Endothelial cell (in vitro differentiated cells): ENCODE measurements at regions not wholly inside any gene's neighbourhood (a gene's known extent, or its start where the extent isn't known, plus 50 kb on each side); places are given as distances from the start of the nearest gene placed in this dataset.

ENCODE experiments used
- DNase-seq: peaks from one replicate; pipeline ENCODE4 v3.0.0; 2021; ENCODE audit warnings: low spot score
- H3K27ac Mint-ChIP-seq: one replicate; pipeline ENCODE4 v1.8.0; 2021; ENCODE audit warnings: mixed read lengths, inconsistent platforms; ENCODE audit not compliant: unreplicated experiment
- H3K27me3 Mint-ChIP-seq: one replicate; pipeline ENCODE4 v1.8.0; 2021; ENCODE audit warnings: mild to moderate bottlenecking, moderate library complexity, mixed read lengths, inconsistent platforms; ENCODE audit not compliant: unreplicated experiment
- H3K36me3 Mint-ChIP-seq: one replicate; pipeline ENCODE4 v1.8.0; 2021; ENCODE audit warnings: mild to moderate bottlenecking, low read depth, mixed read lengths, inconsistent platforms; ENCODE audit not compliant: unreplicated experiment
- H3K4me1 Mint-ChIP-seq: one replicate; pipeline ENCODE4 v1.8.0; 2021; ENCODE audit warnings: mild to moderate bottlenecking, mixed read lengths, inconsistent platforms; ENCODE audit not compliant: unreplicated experiment
- H3K4me3 Mint-ChIP-seq: one replicate; pipeline ENCODE4 v1.8.0; 2021; ENCODE audit warnings: mild to moderate bottlenecking, mixed read lengths, inconsistent platforms; ENCODE audit not compliant: unreplicated experiment
- H3K9me3 Mint-ChIP-seq: one replicate; pipeline ENCODE4 v1.8.0; 2021; ENCODE audit warnings: mixed read lengths, inconsistent platforms; ENCODE audit not compliant: unreplicated experiment
- TF ChIP-seq, protein P1 (sequence below): fragments of 200-600 bp; sonication (generic); IDR thresholded peaks from one replicate; pipeline ENCODE4 v1.5.0; 2021; ENCODE audit warnings: antibody characterized with exemption; ENCODE audit not compliant: unreplicated experiment

DNA sequence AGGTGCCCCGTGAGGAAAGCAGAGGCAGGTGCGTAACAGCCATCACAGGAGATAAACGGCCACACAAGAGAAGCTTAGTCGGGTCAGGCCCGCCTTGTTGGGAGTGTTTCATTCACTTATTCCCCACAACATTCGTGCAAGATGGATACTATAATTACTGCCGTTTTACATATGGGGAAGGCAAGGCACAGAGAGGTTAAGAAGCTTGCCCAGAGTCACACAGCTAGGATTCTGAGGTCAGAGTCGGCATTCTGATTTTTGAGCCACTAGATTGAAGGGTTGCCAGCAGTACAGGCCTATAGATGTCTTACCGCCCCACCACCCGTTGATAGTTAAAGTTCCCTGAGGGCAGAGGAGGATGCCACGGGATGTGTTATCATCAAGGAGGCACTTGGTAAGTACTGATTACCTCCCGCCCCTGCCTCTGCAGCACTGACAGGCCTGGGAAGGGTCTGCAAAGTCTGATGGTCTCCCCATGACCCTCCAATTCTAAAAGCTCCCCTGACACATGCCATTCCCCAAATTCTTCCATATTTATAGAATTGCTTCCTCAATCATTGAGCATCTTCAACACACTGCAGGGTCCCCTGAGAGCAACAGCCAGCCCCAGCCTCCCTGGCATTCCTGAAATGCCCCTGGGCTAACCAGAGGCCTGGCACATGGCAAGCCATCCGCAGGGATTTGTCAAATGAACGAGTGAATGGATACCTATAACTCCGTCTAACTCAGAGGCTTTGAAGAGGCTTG lies 74.7 kb upstream of the CLDN14 start:
- H3K9me3 Mint-ChIP-seq, result no peaks in the 10 kb centered on the region
- peaks cover 2% of the 10 kb centered on the region for H3K27me3 Mint-ChIP-seq
- TF ChIP-seq, protein P1, sequence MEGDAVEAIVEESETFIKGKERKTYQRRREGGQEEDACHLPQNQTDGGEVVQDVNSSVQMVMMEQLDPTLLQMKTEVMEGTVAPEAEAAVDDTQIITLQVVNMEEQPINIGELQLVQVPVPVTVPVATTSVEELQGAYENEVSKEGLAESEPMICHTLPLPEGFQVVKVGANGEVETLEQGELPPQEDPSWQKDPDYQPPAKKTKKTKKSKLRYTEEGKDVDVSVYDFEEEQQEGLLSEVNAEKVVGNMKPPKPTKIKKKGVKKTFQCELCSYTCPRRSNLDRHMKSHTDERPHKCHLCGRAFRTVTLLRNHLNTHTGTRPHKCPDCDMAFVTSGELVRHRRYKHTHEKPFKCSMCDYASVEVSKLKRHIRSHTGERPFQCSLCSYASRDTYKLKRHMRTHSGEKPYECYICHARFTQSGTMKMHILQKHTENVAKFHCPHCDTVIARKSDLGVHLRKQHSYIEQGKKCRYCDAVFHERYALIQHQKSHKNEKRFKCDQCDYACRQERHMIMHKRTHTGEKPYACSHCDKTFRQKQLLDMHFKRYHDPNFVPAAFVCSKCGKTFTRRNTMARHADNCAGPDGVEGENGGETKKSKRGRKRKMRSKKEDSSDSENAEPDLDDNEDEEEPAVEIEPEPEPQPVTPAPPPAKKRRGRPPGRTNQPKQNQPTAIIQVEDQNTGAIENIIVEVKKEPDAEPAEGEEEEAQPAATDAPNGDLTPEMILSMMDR, result no peak
- no peak overlapping the region for H3K4me3 Mint-ChIP-seq
- H3K27ac Mint-ChIP-seq, result no peak overlapping the region
- H3K4me1 Mint-ChIP-seq, result peaks cover 12% of the 10 kb centered on the region
- peaks cover 3% of the 10 kb centered on the region for H3K36me3 Mint-ChIP-seq
- no peak for DNase-seq

DNA sequence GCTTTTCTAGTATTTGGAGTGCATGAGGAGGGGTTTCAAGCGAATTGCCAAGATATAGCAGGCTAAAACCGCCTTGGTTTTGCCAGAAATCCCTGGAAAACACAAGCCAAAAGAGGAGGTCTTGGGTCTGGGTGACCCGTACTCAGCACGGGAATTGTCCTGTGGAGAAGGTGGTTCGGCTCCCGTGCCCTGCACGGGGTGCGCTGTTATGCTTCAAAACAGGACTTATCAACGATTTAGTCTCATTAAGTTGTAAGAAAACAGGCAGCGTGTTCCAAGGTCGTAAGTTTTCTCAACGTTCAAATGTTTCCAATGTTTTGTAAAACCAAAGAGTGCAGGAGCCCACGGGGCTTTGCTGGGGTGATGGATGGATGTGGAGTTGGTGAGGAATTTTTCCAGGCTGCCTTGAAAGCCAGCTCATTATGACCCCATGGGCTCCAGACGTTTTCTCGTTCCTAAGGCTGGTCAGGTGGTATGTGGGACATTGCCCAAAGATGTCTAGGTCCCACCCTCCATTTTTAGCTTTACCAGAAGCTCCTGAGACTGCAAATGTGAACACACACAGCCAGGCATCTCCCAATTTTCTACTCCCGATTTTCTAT lies 75.4 kb upstream of the CLDN14 start:
- Mint-ChIP-seq H3K27me3 (peaks cover 2% of the 10 kb centered on the region), H3K4me3 (no peak overlapping the region), H3K36me3 (peaks cover 3% of the 10 kb centered on the region), H3K27ac (no peak overlapping the region), H3K4me1 (peaks cover 12% of the 10 kb centered on the region), H3K9me3 (no peaks in the 10 kb centered on the region)
- DNase-seq, result no peak
- TF ChIP-seq, protein P1, result no peak

GRCh38 chr21:36557316-36557715 lies 77.4 kb upstream of the CLDN14 start:
- Mint-ChIP-seq H3K9me3 (no peaks in the 10 kb centered on the region), H3K27ac (no peak overlapping the region), H3K4me3 (no peak overlapping the region), H3K4me1 (peaks cover 10% of the 10 kb centered on the region), H3K27me3 (peaks cover 2% of the 10 kb centered on the region), H3K36me3 (peaks cover 3% of the 10 kb centered on the region)
- DNase-seq, result no peak
- TF ChIP-seq, protein P1, result no peak

DNA sequence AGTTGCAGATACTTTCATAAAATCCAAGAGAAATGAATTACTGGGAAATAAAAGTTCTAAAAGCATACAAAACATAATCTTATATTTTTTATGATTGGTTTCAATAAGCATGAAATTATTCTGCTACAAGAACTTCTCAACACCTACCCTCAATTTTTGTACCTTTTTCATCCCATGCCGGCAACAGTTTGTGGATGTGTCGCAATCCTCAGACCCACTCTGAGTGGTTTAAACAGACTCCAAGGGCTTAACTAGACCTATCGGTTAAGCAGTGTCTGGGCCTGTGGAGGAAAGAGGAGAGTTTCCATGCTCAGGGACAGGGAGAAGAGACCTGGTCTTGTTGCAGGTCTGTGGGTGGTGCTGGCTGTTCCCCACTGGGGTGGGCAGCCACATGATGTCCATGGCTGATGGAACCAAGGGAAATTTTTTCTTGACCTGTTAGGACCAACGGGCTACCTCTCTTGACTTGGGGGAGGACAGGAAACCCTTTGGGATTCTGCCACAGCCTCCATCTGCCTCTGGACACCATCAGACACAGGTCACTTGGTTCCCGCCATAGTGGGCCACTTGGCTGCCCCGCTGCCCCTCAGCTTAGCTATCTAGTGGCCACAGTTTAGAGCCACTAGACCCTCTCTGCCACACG lies 81.1 kb upstream of the CLDN14 start:
- H3K9me3 Mint-ChIP-seq, result no peaks in the 10 kb centered on the region
- H3K27me3 Mint-ChIP-seq, result peaks cover 2% of the 10 kb centered on the region
- H3K4me3 Mint-ChIP-seq, result no peak overlapping the region
- no peaks in the 10 kb centered on the region for H3K36me3 Mint-ChIP-seq
- no peak overlapping the region for H3K27ac Mint-ChIP-seq
- TF ChIP-seq, protein P1, result no peak
- no peak for DNase-seq
- peaks cover 16% of the 10 kb centered on the region for H3K4me1 Mint-ChIP-seq
